Activated CD4-positive, alpha-beta memory T cell treated with anti-CD3 and anti-CD28 coated beads for 36 hours (primary cell): ENCODE measurements at regions not wholly inside any gene's neighbourhood (a gene's known extent, or its start where the extent isn't known, plus 50 kb on each side); places are given as distances from the start of the nearest gene placed in this dataset.

Experiments used
- CTCF ChIA-PET: fragments of 350-600 bp; sonication (Branson Sonifier 250); formaldehyde crosslinking; loops from one replicate; lab custom pipeline; 2021; ENCODE audit warnings: antibody characterized with exemption, inconsistent platforms; lab: Charles Lee
- POLR2A ChIA-PET: fragments of 350-600 bp; sonication (Branson Sonifier 250); formaldehyde crosslinking; loops from one replicate; lab custom pipeline; 2021; ENCODE audit warnings: antibody characterized with exemption; lab: Charles Lee
- DNase-seq: peaks from one replicate; pipeline ENCODE4 v3.0.0-alpha.2; 2020
- H3K27ac Mint-ChIP-seq: one replicate; pipeline ENCODE4 v1.8.0; 2021; ENCODE audit warnings: mixed read lengths
- H3K27me3 Mint-ChIP-seq: one replicate; pipeline ENCODE4 v1.8.0; 2021; ENCODE audit warnings: mixed read lengths
- H3K36me3 Mint-ChIP-seq: one replicate; pipeline ENCODE4 v1.8.0; 2021; ENCODE audit warnings: mixed read lengths
- H3K4me1 Mint-ChIP-seq: one replicate; pipeline ENCODE4 v1.8.0; 2021; ENCODE audit warnings: low read depth, mixed read lengths
- H3K4me3 Mint-ChIP-seq: one replicate; pipeline ENCODE4 v1.8.0; 2021; ENCODE audit warnings: mild to moderate bottlenecking, mixed read lengths
- H3K9me3 Mint-ChIP-seq: one replicate; pipeline ENCODE4 v1.8.0; 2021; ENCODE audit warnings: mixed read lengths
- intact Hi-C: fragments of 100-400 bp; cut with micrococcal nuclease; formaldehyde crosslinking; loops from one replicate; pipeline ENCODE4 v1.15.1; 2023

DNA sequence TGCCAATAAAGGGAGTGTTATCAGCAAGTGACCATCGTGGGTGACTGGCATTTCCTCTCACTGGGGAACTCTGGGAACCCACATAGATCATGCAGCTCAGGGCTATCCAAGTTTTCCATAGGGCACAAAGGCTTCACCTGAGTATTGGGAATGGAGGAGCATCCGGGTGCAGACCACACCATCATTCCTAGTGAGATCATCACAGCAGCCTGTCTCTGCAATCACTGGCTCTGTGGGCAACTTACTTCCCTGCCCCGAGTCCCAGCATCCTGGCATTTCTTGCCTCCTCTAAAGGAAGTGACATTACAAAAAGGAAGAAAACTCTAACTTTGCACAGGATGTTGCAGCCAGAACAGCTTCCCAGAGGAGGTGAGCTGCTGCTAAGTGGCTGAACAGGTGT is 80.6 kb upstream of the SHB start:
- intact Hi-C loops, result no loop called here
- CTCF ChIA-PET, result interaction anchor here (1.5 kb wide), 1 partner anchor 11 kb away, joined by 4 read pairs; no protein-coding TSS in a partner anchor
- no peak overlapping the region for H3K27ac Mint-ChIP-seq
- H3K36me3 Mint-ChIP-seq, result no peaks in the 10 kb centered on the region
- POLR2A ChIA-PET, result no interaction called here
- peaks cover 9% of the 10 kb centered on the region for H3K27me3 Mint-ChIP-seq
- no peak overlapping the region for H3K4me3 Mint-ChIP-seq
- DNase-seq, result no peak
- H3K9me3 Mint-ChIP-seq, result no peaks in the 10 kb centered on the region
- H3K4me1 Mint-ChIP-seq, result no peaks in the 10 kb centered on the region

- ChIA-PET POLR2A (no interaction called here), CTCF (interaction anchor here (1.2 kb wide), 1 partner anchor 233 kb away, joined by 4 read pairs; no protein-coding TSS in a partner anchor)
- H3K9me3 Mint-ChIP-seq, result no peaks in the 10 kb centered on the region
- H3K36me3 Mint-ChIP-seq, result no peaks in the 10 kb centered on the region
- H3K4me3 Mint-ChIP-seq, result no peak overlapping the region
- H3K27me3 Mint-ChIP-seq, result peaks cover 15% of the 10 kb centered on the region
- H3K27ac Mint-ChIP-seq, result no peak overlapping the region
- intact Hi-C loops, result no loop called here
- no peak for DNase-seq
- H3K4me1 Mint-ChIP-seq, result no peaks in the 10 kb centered on the region
Observed at GRCh38 chr9:38146844-38147243, 77.8 kb upstream of the SHB start.

GRCh38 chr9:38145526-38146053 is 76.6 kb upstream of the SHB start:
- Mint-ChIP-seq H3K27me3 (peaks cover 23% of the 10 kb centered on the region), H3K9me3 (no peaks in the 10 kb centered on the region), H3K36me3 (no peaks in the 10 kb centered on the region), H3K27ac (no peak overlapping the region), H3K4me1 (no peaks in the 10 kb centered on the region), H3K4me3 (no peak overlapping the region)
- DNase-seq, result no peak
- POLR2A ChIA-PET, result no interaction called here
- intact Hi-C loops, result no loop called here
- CTCF ChIA-PET, result no interaction called here

DNA sequence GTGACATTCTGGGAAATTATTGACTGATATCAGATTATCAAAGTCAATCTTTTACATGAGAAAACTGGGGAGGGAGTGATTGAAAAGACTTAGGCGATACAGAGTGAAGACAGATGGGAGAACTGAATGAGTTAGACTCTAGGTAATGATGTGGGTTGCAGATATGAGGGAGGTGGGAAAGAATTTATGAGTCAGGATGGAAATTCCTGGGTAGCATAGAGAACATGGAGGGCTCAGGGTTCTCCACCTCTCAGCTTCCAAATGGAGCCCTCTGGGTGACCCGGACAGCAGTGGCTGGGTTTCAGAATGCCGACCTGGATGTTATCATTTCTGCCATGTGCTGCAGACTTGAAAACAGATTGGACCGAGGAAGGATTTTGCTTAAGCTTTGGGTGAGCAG is 75.4 kb upstream of the SHB start:
- Mint-ChIP-seq H3K36me3 (no peaks in the 10 kb centered on the region), H3K27ac (no peak overlapping the region), H3K4me1 (no peaks in the 10 kb centered on the region), H3K9me3 (no peaks in the 10 kb centered on the region), H3K27me3 (peaks cover 23% of the 10 kb centered on the region), H3K4me3 (no peak overlapping the region)
- ChIA-PET POLR2A (no interaction called here), CTCF (no interaction called here)
- DNase-seq, result no peak
- intact Hi-C loops, result no loop called here

DNA sequence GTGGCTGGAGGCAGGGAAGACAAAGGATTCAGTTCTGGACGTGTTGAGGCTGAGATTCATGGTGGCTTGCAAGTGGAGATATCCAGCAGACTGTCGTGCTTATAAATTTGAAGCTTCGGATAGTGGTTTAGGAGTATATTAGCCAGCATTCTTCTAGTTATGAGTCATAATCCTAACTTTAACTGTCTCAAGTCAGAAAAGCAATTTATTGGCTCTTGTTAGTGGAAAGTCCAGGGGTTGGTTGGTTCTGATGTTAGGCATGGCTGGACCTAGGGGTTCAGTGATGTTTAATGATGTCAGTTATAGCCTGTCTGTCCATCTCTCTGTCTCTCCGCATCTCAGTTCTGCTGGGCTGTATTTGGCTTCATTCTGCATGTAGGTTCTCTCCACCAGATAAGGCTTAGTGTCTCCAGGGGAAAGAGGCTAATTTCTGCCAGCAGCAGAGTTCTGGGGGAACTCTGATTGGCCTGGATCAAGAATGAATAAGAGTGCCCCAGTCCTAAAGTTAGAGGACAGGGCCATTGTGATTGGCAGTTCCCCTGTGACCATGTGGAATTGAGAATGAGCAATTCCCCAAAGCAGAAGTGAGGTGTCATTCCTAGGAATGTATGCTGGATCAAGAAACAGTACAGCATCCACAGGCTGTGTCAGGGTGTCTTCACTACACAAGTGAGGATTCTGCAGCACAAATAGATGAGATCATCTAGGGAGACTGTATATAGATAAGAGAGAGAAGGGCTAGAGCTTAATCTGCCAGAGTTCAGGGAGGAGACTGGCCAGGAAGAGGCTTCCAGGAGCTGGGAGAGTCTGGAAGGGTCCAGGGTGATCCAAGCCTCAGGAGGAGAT is 72.9 kb upstream of the SHB start:
- no peak for DNase-seq
- CTCF ChIA-PET, result interaction anchor here (0.7 to 1.3 kb wide), 2 partner anchors 18 to 228 kb away, joined by 3 to 4 read pairs; no protein-coding TSS in a partner anchor
- no peak overlapping the region for H3K4me3 Mint-ChIP-seq
- H3K27ac Mint-ChIP-seq, result no peak overlapping the region
- no peaks in the 10 kb centered on the region for H3K36me3 Mint-ChIP-seq
- intact Hi-C loops, result no loop called here
- POLR2A ChIA-PET, result no interaction called here
- H3K4me1 Mint-ChIP-seq, result no peaks in the 10 kb centered on the region
- no peaks in the 10 kb centered on the region for H3K9me3 Mint-ChIP-seq
- peaks cover 25% of the 10 kb centered on the region for H3K27me3 Mint-ChIP-seq

- CTCF ChIA-PET, result no interaction called here
Observed at GRCh38 chr9:38138276-38138675, 69.2 kb upstream of the SHB start.

GRCh38 chr9:38137342-38137741 is 68.3 kb upstream of the SHB start:
- intact Hi-C loops, result no loop called here
- no peaks in the 10 kb centered on the region for H3K9me3 Mint-ChIP-seq
- no peak for DNase-seq
- H3K27ac Mint-ChIP-seq, result no peak overlapping the region
- H3K27me3 Mint-ChIP-seq, result peaks cover 22% of the 10 kb centered on the region
- CTCF ChIA-PET, result interaction anchor here (1.3 kb wide), 1 partner anchor 48 kb away, joined by 3 read pairs; no protein-coding TSS in a partner anchor
- H3K4me3 Mint-ChIP-seq, result no peak overlapping the region
- no peaks in the 10 kb centered on the region for H3K4me1 Mint-ChIP-seq
- no peaks in the 10 kb centered on the region for H3K36me3 Mint-ChIP-seq
- POLR2A ChIA-PET, result no interaction called here

More at GRCh38 chr9:38138276-38138675, 69.2 kb upstream of the SHB start:
- Mint-ChIP-seq H3K4me1 (no peaks in the 10 kb centered on the region), H3K36me3 (no peaks in the 10 kb centered on the region), H3K27ac (no peak overlapping the region), H3K27me3 (peaks cover 25% of the 10 kb centered on the region), H3K4me3 (no peak overlapping the region), H3K9me3 (no peaks in the 10 kb centered on the region)
- no peak for DNase-seq
- POLR2A ChIA-PET, result no interaction called here
- intact Hi-C loops, result no loop called here

DNA sequence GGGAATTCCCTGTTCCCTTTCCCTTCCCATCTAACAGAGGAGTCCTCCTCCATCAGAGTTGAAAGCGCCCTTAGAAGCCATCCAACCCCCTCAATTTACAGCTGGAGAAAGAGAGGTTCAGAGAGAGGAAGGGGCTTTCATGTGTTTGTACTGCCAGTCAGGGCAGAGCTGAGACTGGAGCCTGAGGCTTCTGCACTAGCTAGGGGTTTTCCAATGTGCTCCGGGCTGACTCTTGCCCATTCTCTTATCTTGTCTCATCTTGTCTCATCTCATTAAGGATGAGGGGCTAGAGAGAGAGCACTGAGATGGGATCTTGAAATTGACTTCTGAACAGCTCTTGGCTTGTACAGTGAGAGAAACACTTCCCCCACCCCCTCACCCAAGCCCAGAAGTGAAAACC is 67.4 kb upstream of the SHB start:
- Mint-ChIP-seq H3K9me3 (no peaks in the 10 kb centered on the region), H3K4me3 (no peak overlapping the region), H3K27me3 (peaks cover 14% of the 10 kb centered on the region), H3K36me3 (no peaks in the 10 kb centered on the region), H3K27ac (no peak overlapping the region), H3K4me1 (no peaks in the 10 kb centered on the region)
- CTCF ChIA-PET, result interaction anchor here (1.3 kb wide), 1 partner anchor 47 kb away, joined by 3 read pairs; no protein-coding TSS in a partner anchor
- DNase-seq, result no peak
- intact Hi-C loops, result no loop called here
- POLR2A ChIA-PET, result no interaction called here

DNA sequence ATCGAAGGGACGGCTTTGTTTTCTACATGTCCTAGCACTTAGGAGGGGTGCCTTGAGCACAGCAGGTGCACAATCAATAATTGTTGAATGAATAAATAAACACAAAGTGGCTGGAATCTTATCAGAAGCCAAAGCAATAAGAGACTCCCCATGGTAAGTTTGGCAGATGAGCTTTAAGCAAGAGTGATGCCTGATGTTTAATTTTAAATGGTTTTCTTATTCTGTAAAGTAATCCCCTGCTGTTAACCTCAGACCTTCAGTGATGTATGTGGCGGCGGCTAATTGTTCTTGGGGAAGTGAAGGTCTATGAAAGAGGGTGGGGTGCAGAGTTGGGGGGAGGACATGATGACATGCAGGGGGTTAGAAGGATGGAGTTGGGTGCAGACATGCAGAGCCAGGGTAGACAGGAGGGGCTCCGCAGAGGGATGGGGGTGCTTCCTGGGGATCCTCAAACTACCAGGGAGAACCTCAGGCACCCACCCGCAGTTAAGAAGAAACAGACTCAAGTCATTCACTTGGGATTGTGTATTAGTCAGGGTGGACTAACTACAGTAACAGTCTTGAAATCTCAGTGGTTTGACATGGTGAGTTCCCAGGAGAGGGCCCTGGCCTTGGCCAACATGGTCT is 65.7 kb upstream of the SHB start:
- H3K4me1 Mint-ChIP-seq, result no peaks in the 10 kb centered on the region
- CTCF ChIA-PET, result interaction anchor here (1.4 kb wide), 1 partner anchor 221 kb away, joined by 4 read pairs; no protein-coding TSS in a partner anchor
- intact Hi-C loops, result no loop called here
- peaks cover 6% of the 10 kb centered on the region for H3K27me3 Mint-ChIP-seq
- POLR2A ChIA-PET, result no interaction called here
- H3K36me3 Mint-ChIP-seq, result no peaks in the 10 kb centered on the region
- DNase-seq, result no peak
- H3K9me3 Mint-ChIP-seq, result no peaks in the 10 kb centered on the region
- no peak overlapping the region for H3K27ac Mint-ChIP-seq
- no peak overlapping the region for H3K4me3 Mint-ChIP-seq

GRCh38 chr9:38133595-38133994 is 64.6 kb upstream of the SHB start:
- intact Hi-C loops, result no loop called here
- H3K36me3 Mint-ChIP-seq, result no peaks in the 10 kb centered on the region
- CTCF ChIA-PET, result interaction anchor here (1.2 to 1.3 kb wide), 2 partner anchors 26 to 46 kb away, joined by 3 to 4 read pairs; no protein-coding TSS in a partner anchor

GRCh38 chr9:38132956-38133355 is 63.9 kb upstream of the SHB start:
- ChIA-PET CTCF (interaction anchor here (0.7 to 1.3 kb wide), 3 partner anchors 27 to 45 kb away, joined by 3 to 4 read pairs (median 3); no protein-coding TSS in a partner anchor), POLR2A (no interaction called here)
- no peaks in the 10 kb centered on the region for H3K9me3 Mint-ChIP-seq
- no peaks in the 10 kb centered on the region for H3K36me3 Mint-ChIP-seq
- H3K27ac Mint-ChIP-seq, result no peak overlapping the region
- intact Hi-C loops, result no loop called here
- DNase-seq, result no peak
- H3K27me3 Mint-ChIP-seq, result peaks cover 4% of the 10 kb centered on the region
- no peak overlapping the region for H3K4me3 Mint-ChIP-seq
- no peaks in the 10 kb centered on the region for H3K4me1 Mint-ChIP-seq

More at GRCh38 chr9:38133595-38133994, 64.6 kb upstream of the SHB start:
- Mint-ChIP-seq H3K27me3 (peaks cover 6% of the 10 kb centered on the region), H3K27ac (no peak overlapping the region), H3K4me3 (no peak overlapping the region), H3K4me1 (no peaks in the 10 kb centered on the region), H3K9me3 (no peaks in the 10 kb centered on the region)
- DNase-seq, result no peak
- POLR2A ChIA-PET, result no interaction called here

GRCh38 chr9:38131729-38132128 is 62.7 kb upstream of the SHB start:
- ChIA-PET POLR2A (no interaction called here), CTCF (no interaction called here)
- intact Hi-C loops, result no loop called here
- Mint-ChIP-seq H3K4me1 (no peaks in the 10 kb centered on the region), H3K27ac (no peak overlapping the region), H3K9me3 (no peaks in the 10 kb centered on the region), H3K4me3 (no peak overlapping the region), H3K36me3 (no peaks in the 10 kb centered on the region), H3K27me3 (peaks cover 3% of the 10 kb centered on the region)
- no peak for DNase-seq
